Mucosa of descending colon (tissue), 3 donors: ENCODE measurements at regions not wholly inside any gene's neighbourhood (a gene's known extent, or its start where the extent isn't known, plus 50 kb on each side); places are given as distances from the start of the nearest gene placed in this dataset.

Experiments
- ATAC-seq: fragments of 200-7000 bp; cut with Tn5 transposase; one replicate; pipeline ENCODE4 v1.9.1; 2020; ENCODE audit warnings: mild to moderate bottlenecking, moderate library complexity
- DNase-seq, 3 donors: peaks; one replicate each; pipeline ENCODE4 v3.0.0-alpha.2; 2020
- H3K36me3 ChIP-seq: fragments of 200-600 bp; one replicate; pipeline ENCODE4 v1.8.0; 2021; ENCODE audit warnings: low read depth, mild to moderate bottlenecking
- H3K4me1 ChIP-seq: fragments of 200-600 bp; one replicate; pipeline ENCODE4 v1.8.0; 2021; ENCODE audit warnings: low read depth, mild to moderate bottlenecking
- H3K4me3 ChIP-seq: fragments of 200-600 bp; one replicate; pipeline ENCODE4 v1.8.0; 2021; ENCODE audit warnings: mild to moderate bottlenecking
- H3K9me3 ChIP-seq: fragments of 200-600 bp; one replicate; pipeline ENCODE4 v1.8.0; 2021; ENCODE audit warnings: mild to moderate bottlenecking
- CTCF ChIP-seq: fragments of 200-600 bp; IDR thresholded peaks from one replicate; pipeline ENCODE4 v1.8.0; 2022; ENCODE audit warnings: antibody characterized with exemption, mild to moderate bottlenecking
- intact Hi-C, 2 donors: fragments of 100-400 bp; cut with DNase I in 1 of 2; cut with micrococcal nuclease in 1 of 2; formaldehyde crosslinking; loops; one replicate each; pipeline versions ENCODE4 v1.11.0 to v1.11.1; 2022; cut with DNase I, micrococcal nuclease
- donor health status: DM: no; HTN: no; CAD: no; lungs with moderate emphysema.
- donor health status: DM: no; HTN: no; CAD: no.
- donor health status: DM: no; HTN: yes; CAD: no.

- no peak overlapping the region for H3K4me3 ChIP-seq
- H3K4me1 ChIP-seq = no peaks in the 10 kb centered on the region
- H3K9me3 ChIP-seq = no peaks in the 10 kb centered on the region
- ATAC-seq (no peak), DNase-seq (no peak)
- H3K36me3 ChIP-seq = no peaks in the 10 kb centered on the region
- intact Hi-C loops = no loop called here
- TF ChIP-seq CTCF = no peak
Observed at GRCh38 chr16:80459966-80460365, 80.8 kb upstream of the DYNLRB2 start.

- no peak overlapping the region for H3K4me3 ChIP-seq
- no peak for TF ChIP-seq CTCF
- ATAC-seq = no peak
- DNase-seq = no peak
- H3K4me1 ChIP-seq = no peaks in the 10 kb centered on the region
- intact Hi-C loops = no loop called here
- H3K9me3 ChIP-seq = no peaks in the 10 kb centered on the region
- H3K36me3 ChIP-seq = no peaks in the 10 kb centered on the region
Observed at GRCh38 chr16:80459331-80459777, 81.4 kb upstream of the DYNLRB2 start.

DNA sequence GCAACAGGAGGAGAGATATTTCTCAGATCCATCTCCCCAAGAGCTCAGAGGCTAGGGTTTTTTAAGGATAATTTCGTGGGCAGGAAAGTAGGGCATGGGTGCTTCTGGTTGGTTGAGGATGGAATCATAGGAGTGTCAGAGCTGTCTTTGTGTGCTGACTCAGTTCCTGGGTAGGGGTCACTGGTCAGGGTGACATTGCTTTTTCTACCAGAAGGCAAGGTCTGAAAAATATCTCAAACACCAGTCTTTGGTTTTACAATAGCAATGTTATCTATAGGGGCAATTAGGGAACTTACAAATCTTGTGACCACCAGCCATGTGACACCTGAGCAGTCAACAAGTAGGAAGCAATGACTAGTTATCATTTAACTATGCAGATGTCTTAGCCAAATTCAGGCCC, 82.9 kb upstream of the DYNLRB2 start:
- Histone ChIP-seq H3K36me3 (no peaks in the 10 kb centered on the region), H3K9me3 (no peaks in the 10 kb centered on the region), H3K4me3 (no peak overlapping the region), H3K4me1 (no peaks in the 10 kb centered on the region)
- ATAC-seq (no peak), DNase-seq (no peak)
- no peak for TF ChIP-seq CTCF
- intact Hi-C loops = no loop called here

- ATAC-seq (no peak), DNase-seq (no peak)
- no peaks in the 10 kb centered on the region for H3K4me1 ChIP-seq
- TF ChIP-seq CTCF = no peak
- no peak overlapping the region for H3K4me3 ChIP-seq
- no peaks in the 10 kb centered on the region for H3K9me3 ChIP-seq
- intact Hi-C loops = no loop called here
- no peaks in the 10 kb centered on the region for H3K36me3 ChIP-seq
Observed at GRCh38 chr16:80454802-80455201, 86.0 kb upstream of the DYNLRB2 start.

GRCh38 chr16:80449392-80449791, 91.4 kb upstream of the DYNLRB2 start:
- H3K9me3 ChIP-seq = no peaks in the 10 kb centered on the region
- DNase-seq (no peak), ATAC-seq (no peak)
- H3K4me3 ChIP-seq = no peak overlapping the region
- no peaks in the 10 kb centered on the region for H3K4me1 ChIP-seq
- no peak for TF ChIP-seq CTCF
- intact Hi-C loops = no loop called here
- no peaks in the 10 kb centered on the region for H3K36me3 ChIP-seq

DNA sequence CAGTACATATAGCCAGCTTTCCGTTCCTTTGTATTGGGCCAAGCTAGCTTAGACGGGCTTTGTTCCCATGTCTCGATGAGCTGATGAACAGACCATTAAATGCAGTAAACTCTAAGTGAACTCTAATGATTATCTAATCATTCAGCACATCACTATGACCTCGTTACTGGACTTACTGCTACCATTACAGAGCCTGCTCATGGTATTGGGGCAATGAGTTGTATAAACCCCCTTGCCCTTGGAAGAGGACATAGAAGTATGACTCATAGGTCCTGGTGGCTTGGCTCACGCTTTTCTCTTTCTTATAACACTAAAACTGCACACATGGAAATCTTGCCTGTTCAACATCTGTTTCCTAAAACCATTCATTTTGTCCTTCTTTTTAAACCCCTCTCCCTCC, 93.6 kb upstream of the DYNLRB2 start:
- DNase-seq (no peak), ATAC-seq (no peak)
- H3K9me3 ChIP-seq = no peaks in the 10 kb centered on the region
- intact Hi-C loops = no loop called here
- no peaks in the 10 kb centered on the region for H3K36me3 ChIP-seq
- TF ChIP-seq CTCF = no peak
- H3K4me1 ChIP-seq = no peaks in the 10 kb centered on the region
- no peak overlapping the region for H3K4me3 ChIP-seq
